ENCODE measurements at regions not wholly inside any gene's neighbourhood (a gene's known extent, or its start where the extent isn't known, plus 50 kb on each side); places are given as distances from the start of the nearest gene placed in this dataset.

DNA sequence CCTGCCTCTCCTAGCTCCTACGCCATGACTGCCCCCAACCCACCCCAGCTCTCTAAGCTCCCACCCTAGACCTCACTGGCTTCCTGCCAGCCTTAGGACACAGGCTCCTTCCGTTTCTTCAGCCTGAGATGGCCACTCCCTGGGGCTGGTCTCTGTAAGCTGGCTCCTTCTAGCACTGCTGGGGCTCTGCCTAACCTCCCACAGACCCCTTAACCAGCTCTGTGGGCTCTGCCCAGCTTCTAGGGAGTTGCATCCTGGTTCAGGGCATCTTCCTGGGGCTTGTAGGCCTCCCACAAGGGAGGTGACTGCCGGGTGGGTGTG is 478.6 kb upstream of the KLF6 start:
- TF ChIP-seq POLR2AphosphoS5 (IDR thresholded peaks at IDR 0.05), result no peak
- TF ChIP-seq, protein P1, sequence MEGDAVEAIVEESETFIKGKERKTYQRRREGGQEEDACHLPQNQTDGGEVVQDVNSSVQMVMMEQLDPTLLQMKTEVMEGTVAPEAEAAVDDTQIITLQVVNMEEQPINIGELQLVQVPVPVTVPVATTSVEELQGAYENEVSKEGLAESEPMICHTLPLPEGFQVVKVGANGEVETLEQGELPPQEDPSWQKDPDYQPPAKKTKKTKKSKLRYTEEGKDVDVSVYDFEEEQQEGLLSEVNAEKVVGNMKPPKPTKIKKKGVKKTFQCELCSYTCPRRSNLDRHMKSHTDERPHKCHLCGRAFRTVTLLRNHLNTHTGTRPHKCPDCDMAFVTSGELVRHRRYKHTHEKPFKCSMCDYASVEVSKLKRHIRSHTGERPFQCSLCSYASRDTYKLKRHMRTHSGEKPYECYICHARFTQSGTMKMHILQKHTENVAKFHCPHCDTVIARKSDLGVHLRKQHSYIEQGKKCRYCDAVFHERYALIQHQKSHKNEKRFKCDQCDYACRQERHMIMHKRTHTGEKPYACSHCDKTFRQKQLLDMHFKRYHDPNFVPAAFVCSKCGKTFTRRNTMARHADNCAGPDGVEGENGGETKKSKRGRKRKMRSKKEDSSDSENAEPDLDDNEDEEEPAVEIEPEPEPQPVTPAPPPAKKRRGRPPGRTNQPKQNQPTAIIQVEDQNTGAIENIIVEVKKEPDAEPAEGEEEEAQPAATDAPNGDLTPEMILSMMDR (IDR thresholded peaks at IDR 0.05 in 8 of 11, conservative IDR thresholded peaks at IDR 0.05 in 3 of 11), result no peak
- no peak for TF ChIP-seq POLR2A (IDR thresholded peaks at IDR 0.05)
